ENCODE measurements at regions not wholly inside any gene's neighbourhood (a gene's known extent, or its start where the extent isn't known, plus 50 kb on each side); places are given as distances from the start of the nearest gene placed in this dataset.

- TF ChIP-seq, protein P1, sequence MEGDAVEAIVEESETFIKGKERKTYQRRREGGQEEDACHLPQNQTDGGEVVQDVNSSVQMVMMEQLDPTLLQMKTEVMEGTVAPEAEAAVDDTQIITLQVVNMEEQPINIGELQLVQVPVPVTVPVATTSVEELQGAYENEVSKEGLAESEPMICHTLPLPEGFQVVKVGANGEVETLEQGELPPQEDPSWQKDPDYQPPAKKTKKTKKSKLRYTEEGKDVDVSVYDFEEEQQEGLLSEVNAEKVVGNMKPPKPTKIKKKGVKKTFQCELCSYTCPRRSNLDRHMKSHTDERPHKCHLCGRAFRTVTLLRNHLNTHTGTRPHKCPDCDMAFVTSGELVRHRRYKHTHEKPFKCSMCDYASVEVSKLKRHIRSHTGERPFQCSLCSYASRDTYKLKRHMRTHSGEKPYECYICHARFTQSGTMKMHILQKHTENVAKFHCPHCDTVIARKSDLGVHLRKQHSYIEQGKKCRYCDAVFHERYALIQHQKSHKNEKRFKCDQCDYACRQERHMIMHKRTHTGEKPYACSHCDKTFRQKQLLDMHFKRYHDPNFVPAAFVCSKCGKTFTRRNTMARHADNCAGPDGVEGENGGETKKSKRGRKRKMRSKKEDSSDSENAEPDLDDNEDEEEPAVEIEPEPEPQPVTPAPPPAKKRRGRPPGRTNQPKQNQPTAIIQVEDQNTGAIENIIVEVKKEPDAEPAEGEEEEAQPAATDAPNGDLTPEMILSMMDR (conservative IDR thresholded peaks at IDR 0.05; ENCODE audit: low read depth in 2 of 2) = no peak
- TF ChIP-seq EZH2phosphoT487 (IDR thresholded peaks at IDR 0.05; ENCODE audit: unreplicated experiment) (no peak), POLR2AphosphoS5 (IDR thresholded peaks at IDR 0.05; ENCODE audit: low read depth) (no peak), EZH2 (IDR thresholded peaks at IDR 0.05; ENCODE audit: low read depth, unreplicated experiment) (no peak), JUNB (IDR thresholded peaks at IDR 0.05; ENCODE audit: unreplicated experiment) (no peak), CREB1 (CRISPR knock-in tag; IDR thresholded peaks at IDR 0.05; ENCODE audit: low read depth) (no peak), REST (IDR thresholded peaks at IDR 0.05; ENCODE audit: unreplicated experiment) (no peak), STAT1 (IDR thresholded peaks at IDR 0.05; ENCODE audit: unreplicated experiment) (no peak), ETS1 (IDR thresholded peaks at IDR 0.05) (no peak), ZNF114 (CRISPR knock-in tag; IDR thresholded peaks at IDR 0.05) (no peak), NANOG (IDR thresholded peaks at IDR 0.05; ENCODE audit: borderline replicate concordance) (no peak), ZNF462 (CRISPR knock-in tag; IDR thresholded peaks at IDR 0.05) (no peak)
Observed at GRCh38 chr1:38115226-38115625, 68.6 kb upstream of the POU3F1 start.

Measured in GM23338 (cell line).